GM19372 (cell line): ENCODE measurements at regions not wholly inside any gene's neighbourhood (a gene's known extent, or its start where the extent isn't known, plus 50 kb on each side); places are given as distances from the start of the nearest gene placed in this dataset.

Experiments used
- ATAC-seq: cut with Tn5 transposase; IDR thresholded peaks from one replicate; pipeline ENCODE4 v1.9.1; 2021; ENCODE audit warnings: mild to moderate bottlenecking, low read depth, moderate library complexity; ENCODE audit not compliant: unreplicated experiment

GRCh38 chr12:118682656-118683055, 298.7 kb upstream of the SRRM4 start:
- ATAC-seq: no peak

GRCh38 chr12:118685983-118686607, 295.2 kb upstream of the SRRM4 start:
- ATAC-seq: no peak

GRCh38 chr12:118689793-118690192, 291.5 kb upstream of the SRRM4 start:
- no peak for ATAC-seq

- ATAC-seq: no peak
Measured at GRCh38 chr12:118690506-118690905, 290.8 kb upstream of the SRRM4 start.

GRCh38 chr12:118694128-118694775, 287.1 kb upstream of the SRRM4 start:
- no peak for ATAC-seq

GRCh38 chr12:118704527-118705241, 276.7 kb upstream of the SRRM4 start:
- no peak for ATAC-seq

- ATAC-seq: no peak
Measured at GRCh38 chr12:118706437-118706836, 274.9 kb upstream of the SRRM4 start.

GRCh38 chr12:118709946-118710345, 271.4 kb upstream of the SRRM4 start:
- no peak for ATAC-seq

- ATAC-seq: no peak
Measured at GRCh38 chr12:118711185-118711584, 270.2 kb upstream of the SRRM4 start.

GRCh38 chr12:118714051-118714460, 267.3 kb upstream of the SRRM4 start:
- peak; percentile 65 for ATAC-seq

- ATAC-seq: no peak
Measured at GRCh38 chr12:118714500-118714899, 266.8 kb upstream of the SRRM4 start.

- no peak for ATAC-seq
Measured at GRCh38 chr12:118715647-118716046, 265.7 kb upstream of the SRRM4 start.

GRCh38 chr12:118727196-118727978, 254.0 kb upstream of the SRRM4 start:
- no peak for ATAC-seq

- no peak for ATAC-seq
Measured at GRCh38 chr12:118727979-118728366, 253.4 kb upstream of the SRRM4 start.

GRCh38 chr12:118734266-118734665, 247.1 kb upstream of the SRRM4 start:
- no peak for ATAC-seq

- ATAC-seq: no peak
Measured at GRCh38 chr12:118737985-118738540, 243.3 kb upstream of the SRRM4 start.

- ATAC-seq: no peak
Measured at GRCh38 chr12:118741194-118741593, 240.1 kb upstream of the SRRM4 start.

GRCh38 chr12:118742431-118742830, 238.9 kb upstream of the SRRM4 start:
- no peak for ATAC-seq

- no peak for ATAC-seq
Measured at GRCh38 chr12:118743896-118744700, 237.2 kb upstream of the SRRM4 start.

- no peak for ATAC-seq
Measured at GRCh38 chr12:118746176-118746575, 235.2 kb upstream of the SRRM4 start.
